Activated T-helper 2 cell treated with anti-CD3 and anti-CD28 coated beads, Interferon-gamma antibody, Interleukin-2, Interleukin-4, amounts not matched to agents 10 μg/mL and 5 μg/mL and 100 μg/mL, durations not matched to agents 14 hours and 24 hours and 36 hours (primary cell): ENCODE measurements at regions not wholly inside any gene's neighbourhood (a gene's known extent, or its start where the extent isn't known, plus 50 kb on each side); places are given as distances from the start of the nearest gene placed in this dataset.

ENCODE experiments used
- DNase-seq: peaks from one replicate; pipeline ENCODE4 v3.0.0; 2021; ENCODE audit warnings: low spot score
- H3K27ac Mint-ChIP-seq: one replicate; pipeline ENCODE4 v1.8.0; 2021; ENCODE audit warnings: mixed read lengths
- H3K27me3 Mint-ChIP-seq: one replicate; pipeline ENCODE4 v1.8.0; 2021; ENCODE audit warnings: low read depth, mixed read lengths
- H3K36me3 Mint-ChIP-seq: one replicate; pipeline ENCODE4 v1.8.0; 2021; ENCODE audit warnings: low read depth, mixed read lengths
- H3K4me1 Mint-ChIP-seq: one replicate; pipeline ENCODE4 v1.8.0; 2021; ENCODE audit warnings: low read depth, mixed read lengths
- H3K4me3 Mint-ChIP-seq: one replicate; pipeline ENCODE4 v1.8.0; 2021; ENCODE audit warnings: low read depth, mild to moderate bottlenecking, moderate library complexity, mixed read lengths
- H3K9me3 Mint-ChIP-seq: one replicate; pipeline ENCODE4 v1.8.0; 2021; ENCODE audit warnings: mixed read lengths
- intact Hi-C: fragments of 100-400 bp; cut with micrococcal nuclease; formaldehyde crosslinking; loops from one replicate; pipeline ENCODE4 v1.15.1; 2023

DNA sequence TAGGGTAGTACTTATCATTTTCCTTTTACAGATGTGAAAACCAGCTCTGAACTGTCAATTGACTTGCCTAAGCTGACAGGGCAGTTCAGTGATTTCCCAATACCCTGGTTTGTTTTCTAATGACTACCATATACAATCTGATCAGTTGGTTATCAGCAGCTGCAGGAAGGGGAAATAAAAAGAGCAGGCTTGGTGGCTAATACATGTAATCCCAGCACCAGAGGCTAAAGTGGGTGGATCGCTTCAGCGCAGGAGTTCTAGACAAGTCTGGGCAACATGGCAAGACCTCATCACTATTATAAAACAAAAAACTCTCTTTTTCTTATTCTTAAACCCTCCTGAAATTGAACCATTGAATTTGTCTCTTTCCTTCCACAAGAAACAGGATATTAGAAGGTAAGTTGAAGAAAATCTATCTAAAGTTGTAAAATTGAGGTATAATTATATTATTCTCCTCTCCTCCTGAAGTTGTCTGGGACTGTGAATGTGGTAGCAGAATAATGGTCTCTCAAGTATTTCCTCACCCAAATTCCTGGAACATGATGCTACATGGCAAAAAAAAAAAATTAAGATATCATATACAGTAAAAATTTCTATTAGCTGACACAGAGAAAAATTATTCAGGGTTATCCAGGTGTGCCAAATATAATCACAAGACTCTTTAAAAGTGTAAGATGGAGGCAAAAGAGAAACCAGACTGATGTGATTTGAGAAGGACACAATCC is 1441.6 kb downstream of the SUCLG1 start:
- Mint-ChIP-seq H3K36me3 (no peaks in the 10 kb centered on the region), H3K27ac (no peak overlapping the region), H3K4me1 (no peaks in the 10 kb centered on the region), H3K9me3 (peaks cover 13% of the 10 kb centered on the region), H3K4me3 (no peak overlapping the region), H3K27me3 (no peaks in the 10 kb centered on the region)
- intact Hi-C loops: no loop called here
- no peak for DNase-seq

DNA sequence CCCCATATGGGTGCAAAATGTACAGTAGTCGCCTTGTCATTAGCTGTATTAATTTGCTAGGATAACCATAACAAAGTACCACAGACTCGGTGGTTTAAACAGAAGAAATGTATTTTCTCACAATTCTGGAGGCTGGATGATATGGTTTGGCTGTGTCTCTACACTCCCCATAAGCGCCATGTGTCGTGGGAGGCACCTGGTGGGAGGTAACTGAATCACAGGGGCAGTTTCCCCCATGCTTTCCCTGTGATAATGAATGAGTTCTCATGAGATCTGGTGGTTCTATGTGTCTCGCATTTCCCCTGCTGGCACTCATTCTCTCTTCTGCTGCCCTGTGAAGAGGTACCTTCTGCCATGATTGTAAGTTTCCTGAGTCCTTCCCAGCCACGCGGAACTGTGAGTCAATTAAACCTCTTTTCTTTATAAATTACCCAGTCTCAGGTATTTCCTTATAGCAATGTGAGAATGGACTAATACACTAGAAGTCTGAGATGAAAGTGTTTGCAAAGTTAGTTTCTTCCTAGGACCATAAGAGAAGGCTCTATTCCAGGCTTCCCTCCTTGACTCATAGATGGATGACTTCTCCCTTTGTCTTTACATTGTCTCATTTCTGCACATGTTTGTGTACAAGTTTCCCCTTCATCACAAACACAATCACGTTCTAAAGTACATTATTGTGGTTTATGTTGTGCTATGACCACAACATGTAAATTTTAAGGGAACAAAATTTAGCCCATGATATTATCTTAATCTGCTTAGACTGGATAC is 1442.6 kb downstream of the SUCLG1 start:
- no peak overlapping the region for H3K4me3 Mint-ChIP-seq
- no peaks in the 10 kb centered on the region for H3K27me3 Mint-ChIP-seq
- H3K27ac Mint-ChIP-seq: no peak overlapping the region
- H3K9me3 Mint-ChIP-seq: peaks cover 13% of the 10 kb centered on the region
- intact Hi-C loops: no loop called here
- no peaks in the 10 kb centered on the region for H3K36me3 Mint-ChIP-seq
- H3K4me1 Mint-ChIP-seq: no peaks in the 10 kb centered on the region
- no peak for DNase-seq

DNA sequence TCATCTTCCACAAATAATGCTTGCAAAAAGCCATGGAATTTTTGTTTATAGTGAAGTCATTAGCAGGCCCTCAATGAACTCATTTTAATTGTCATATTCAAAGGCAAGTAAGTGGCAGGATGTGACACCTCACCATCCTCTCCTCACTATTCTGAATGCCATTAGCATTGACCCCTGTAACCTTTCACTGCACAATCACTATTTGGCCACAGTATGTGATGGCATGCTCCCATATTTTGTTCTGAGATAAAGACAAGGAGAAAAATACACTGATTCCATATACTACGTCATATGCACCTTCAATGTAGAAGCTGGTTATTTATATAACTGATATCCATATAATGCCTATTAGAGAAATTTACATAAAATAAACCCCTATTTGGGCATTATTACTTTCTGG is 1443.2 kb downstream of the SUCLG1 start:
- H3K4me3 Mint-ChIP-seq: no peak overlapping the region
- no peak overlapping the region for H3K27ac Mint-ChIP-seq
- no peaks in the 10 kb centered on the region for H3K27me3 Mint-ChIP-seq
- DNase-seq: no peak
- no peaks in the 10 kb centered on the region for H3K4me1 Mint-ChIP-seq
- H3K9me3 Mint-ChIP-seq: peaks cover 16% of the 10 kb centered on the region
- no peaks in the 10 kb centered on the region for H3K36me3 Mint-ChIP-seq
- intact Hi-C loops: no loop called here

DNA sequence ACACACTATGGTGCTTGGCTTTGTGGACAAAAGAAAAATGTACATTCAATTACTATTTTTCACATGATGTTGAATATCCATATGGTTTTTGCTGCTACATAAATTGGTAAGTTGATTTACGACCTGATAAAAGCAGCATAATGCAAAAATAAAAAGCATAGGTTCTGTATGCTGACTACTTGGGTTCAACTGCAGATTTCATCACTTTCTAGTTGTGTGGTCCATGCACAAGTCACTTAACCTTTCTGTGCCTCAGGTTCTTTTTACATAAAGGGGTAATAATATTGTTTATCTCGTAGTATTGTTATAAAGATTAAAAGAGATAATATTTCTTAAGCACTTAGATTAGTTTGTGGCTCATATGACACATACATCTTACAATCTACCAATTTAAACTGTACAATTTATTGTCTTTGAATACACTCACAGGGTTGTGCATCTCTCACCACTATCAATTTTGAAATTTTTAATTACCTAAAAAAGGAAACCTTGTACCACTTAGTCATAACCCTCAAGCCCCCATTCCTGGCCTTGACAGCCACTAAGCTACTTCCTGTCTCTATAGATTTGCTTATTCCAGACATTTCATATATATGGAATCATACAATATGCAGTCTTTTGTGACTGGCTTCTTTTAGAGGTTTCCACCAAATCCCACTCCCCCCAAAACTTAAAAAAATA is 1443.9 kb downstream of the SUCLG1 start:
- no peaks in the 10 kb centered on the region for H3K27me3 Mint-ChIP-seq

DNA sequence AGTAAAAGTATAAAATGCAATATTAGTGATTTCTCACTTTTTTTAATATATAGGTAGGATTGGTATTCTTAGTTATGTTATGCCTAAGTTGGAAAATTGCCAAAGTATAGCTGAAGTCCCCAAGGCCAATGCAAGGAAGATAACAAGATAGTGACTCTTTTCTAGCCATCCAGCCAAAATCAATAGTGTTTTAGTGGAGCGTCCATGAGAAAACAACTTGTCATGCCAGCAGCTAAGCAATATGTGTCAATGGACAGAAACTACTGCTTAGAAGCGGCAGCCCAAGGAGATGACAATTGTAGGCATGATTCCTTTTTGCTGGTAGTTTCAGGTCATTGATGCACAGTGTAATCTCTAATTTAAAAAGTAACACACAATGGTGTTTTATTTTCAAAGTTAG is 1444.6 kb downstream of the SUCLG1 start:
- Mint-ChIP-seq H3K27me3 (no peaks in the 10 kb centered on the region), H3K9me3 (peaks cover 14% of the 10 kb centered on the region), H3K4me1 (no peaks in the 10 kb centered on the region), H3K36me3 (no peaks in the 10 kb centered on the region), H3K27ac (no peak overlapping the region), H3K4me3 (no peak overlapping the region)
- intact Hi-C loops: no loop called here
- no peak for DNase-seq

More for the DNA sequence above, 1443.9 kb downstream of the SUCLG1 start:
- Mint-ChIP-seq H3K4me3 (no peak overlapping the region), H3K9me3 (peaks cover 13% of the 10 kb centered on the region), H3K27ac (no peak overlapping the region), H3K36me3 (no peaks in the 10 kb centered on the region), H3K4me1 (no peaks in the 10 kb centered on the region)
- no peak for DNase-seq
- intact Hi-C loops: no loop called here

DNA sequence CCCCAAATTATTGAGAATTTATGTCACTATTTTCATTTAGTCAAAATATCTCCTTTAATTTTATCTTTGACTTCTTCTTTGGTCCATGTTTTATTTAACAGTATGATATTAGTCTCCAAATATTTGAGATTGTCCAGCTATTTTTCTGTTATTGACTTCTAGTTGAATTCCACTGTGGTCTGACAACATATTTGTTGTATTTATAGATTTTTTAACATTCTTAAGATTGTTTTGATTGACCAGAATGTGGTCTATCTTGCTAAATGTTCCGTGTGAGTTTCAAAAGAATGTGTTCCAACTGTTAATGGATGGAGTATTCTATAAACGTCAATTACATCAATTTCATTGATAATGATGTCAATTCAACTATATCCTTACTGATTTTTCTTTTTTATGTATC is 1452.1 kb downstream of the SUCLG1 start:
- Mint-ChIP-seq H3K27ac (no peak overlapping the region), H3K27me3 (no peaks in the 10 kb centered on the region), H3K4me1 (no peaks in the 10 kb centered on the region), H3K4me3 (no peak overlapping the region), H3K9me3 (peaks cover 18% of the 10 kb centered on the region), H3K36me3 (no peaks in the 10 kb centered on the region)
- DNase-seq: no peak
- intact Hi-C loops: no loop called here

DNA sequence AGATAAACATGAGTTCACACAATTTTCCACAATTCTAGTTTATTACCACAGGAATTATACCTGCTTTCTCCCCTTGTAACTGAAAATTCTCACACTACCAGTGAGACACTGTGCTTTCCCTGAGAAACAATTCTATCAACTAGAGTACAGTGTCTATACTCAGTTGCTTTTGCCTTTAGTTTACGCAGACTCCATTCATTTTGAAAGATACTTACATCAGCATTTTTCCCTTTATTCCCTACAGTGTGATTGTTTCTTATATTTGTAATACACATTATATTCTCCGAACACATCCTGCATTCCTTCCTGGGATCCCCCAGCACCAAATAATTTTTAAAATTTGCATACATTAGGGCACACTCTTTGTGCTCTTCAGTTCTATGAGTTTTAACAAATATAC is 1455.5 kb downstream of the SUCLG1 start:
- intact Hi-C loops: no loop called here
- Mint-ChIP-seq H3K9me3 (peaks cover 14% of the 10 kb centered on the region), H3K27me3 (no peaks in the 10 kb centered on the region), H3K4me1 (no peaks in the 10 kb centered on the region), H3K36me3 (no peaks in the 10 kb centered on the region), H3K27ac (no peak overlapping the region), H3K4me3 (no peak overlapping the region)
- DNase-seq: no peak

DNA sequence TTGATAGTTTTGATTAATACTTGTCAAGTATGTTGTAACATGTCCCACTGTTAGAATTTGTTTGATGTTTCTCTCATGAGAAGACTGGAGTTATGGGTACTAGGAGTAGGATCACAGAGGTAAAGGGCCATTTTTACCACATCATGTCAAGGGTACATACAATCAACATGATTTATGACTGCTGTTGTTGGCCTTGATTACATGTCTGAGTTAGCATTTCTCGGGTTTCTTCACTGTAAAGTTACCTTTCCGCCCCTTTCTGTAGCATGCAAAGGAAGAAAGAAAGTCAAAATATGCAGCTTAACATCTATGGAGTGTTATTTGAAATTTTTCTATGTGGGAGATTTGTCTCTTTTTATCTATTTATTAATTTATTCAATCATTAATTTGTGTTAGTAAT is 1456.4 kb downstream of the SUCLG1 start:
- H3K4me1 Mint-ChIP-seq: no peaks in the 10 kb centered on the region
- peaks cover 14% of the 10 kb centered on the region for H3K9me3 Mint-ChIP-seq
- DNase-seq: no peak
- H3K4me3 Mint-ChIP-seq: no peak overlapping the region
- no peak overlapping the region for H3K27ac Mint-ChIP-seq
- intact Hi-C loops: no loop called here
- no peaks in the 10 kb centered on the region for H3K36me3 Mint-ChIP-seq
- no peaks in the 10 kb centered on the region for H3K27me3 Mint-ChIP-seq

DNA sequence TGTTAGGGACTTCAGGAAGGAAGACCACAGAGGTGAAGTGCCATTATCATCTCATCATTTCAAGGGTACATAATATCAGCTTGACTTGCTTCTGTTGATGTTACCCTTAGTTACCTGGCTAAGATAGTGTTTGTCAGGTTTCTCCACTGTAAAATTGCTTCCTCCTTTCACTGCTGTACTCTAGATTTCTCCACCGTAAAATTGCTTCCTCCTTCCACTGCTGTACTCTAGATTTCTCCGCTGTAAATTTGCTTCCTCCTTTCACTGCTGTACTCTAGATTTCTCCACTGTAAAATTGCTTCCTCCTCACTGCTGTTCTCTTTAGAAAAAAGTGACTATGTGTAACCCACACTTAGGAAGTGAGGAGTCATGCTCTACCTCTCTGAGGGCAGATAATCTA is 1460.3 kb downstream of the SUCLG1 start:
- H3K27ac Mint-ChIP-seq: no peak overlapping the region
- H3K27me3 Mint-ChIP-seq: no peaks in the 10 kb centered on the region
- intact Hi-C loops: no loop called here
- no peak for DNase-seq
- H3K4me1 Mint-ChIP-seq: no peaks in the 10 kb centered on the region
- H3K9me3 Mint-ChIP-seq: peaks cover 7% of the 10 kb centered on the region
- H3K36me3 Mint-ChIP-seq: no peaks in the 10 kb centered on the region
- no peak overlapping the region for H3K4me3 Mint-ChIP-seq

DNA sequence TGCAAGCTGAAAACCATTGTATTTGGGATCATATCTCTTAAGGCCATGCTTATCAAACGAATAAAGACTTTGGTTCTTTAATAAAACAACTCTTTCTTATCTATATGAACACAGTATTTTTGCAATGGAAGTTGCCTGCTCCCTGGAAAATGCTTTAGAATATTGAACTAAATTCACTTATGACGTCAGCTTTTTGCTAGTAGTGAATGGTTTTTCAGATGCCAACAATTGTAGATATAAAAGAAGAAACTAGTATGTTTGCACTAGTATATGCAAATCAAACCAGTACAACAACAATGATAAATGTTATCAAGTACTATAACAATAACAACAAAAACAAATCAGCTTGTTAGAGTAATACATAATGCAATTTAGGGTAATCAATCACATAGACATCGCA is 1462.9 kb downstream of the SUCLG1 start:
- H3K4me3 Mint-ChIP-seq: no peak overlapping the region
- intact Hi-C loops: no loop called here
- peaks cover 23% of the 10 kb centered on the region for H3K9me3 Mint-ChIP-seq
- no peak for DNase-seq
- H3K27me3 Mint-ChIP-seq: no peaks in the 10 kb centered on the region
- no peaks in the 10 kb centered on the region for H3K36me3 Mint-ChIP-seq
- no peaks in the 10 kb centered on the region for H3K4me1 Mint-ChIP-seq
- no peak overlapping the region for H3K27ac Mint-ChIP-seq

DNA sequence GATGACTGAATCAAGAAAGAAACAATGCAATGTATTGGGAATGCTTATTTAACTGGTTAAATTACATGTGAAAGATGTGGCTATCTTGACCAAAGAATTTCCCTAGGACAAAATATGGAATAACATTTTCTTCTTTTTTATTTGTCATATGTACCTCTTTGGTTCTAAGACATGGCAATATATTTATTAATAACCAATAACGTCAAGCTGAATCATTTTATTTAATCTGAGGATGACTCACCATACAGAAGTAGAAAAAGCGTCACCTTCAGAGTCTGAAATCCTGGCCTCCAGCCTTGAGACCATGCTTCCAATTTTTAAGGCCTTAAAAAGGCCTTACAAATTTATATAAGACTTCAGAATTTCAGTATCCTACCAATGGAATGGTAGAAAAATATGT is 1464.9 kb downstream of the SUCLG1 start:
- DNase-seq: no peak
- Mint-ChIP-seq H3K9me3 (peaks cover 25% of the 10 kb centered on the region), H3K27ac (no peak overlapping the region), H3K4me3 (no peak overlapping the region), H3K36me3 (no peaks in the 10 kb centered on the region), H3K4me1 (no peaks in the 10 kb centered on the region), H3K27me3 (no peaks in the 10 kb centered on the region)
- intact Hi-C loops: no loop called here

DNA sequence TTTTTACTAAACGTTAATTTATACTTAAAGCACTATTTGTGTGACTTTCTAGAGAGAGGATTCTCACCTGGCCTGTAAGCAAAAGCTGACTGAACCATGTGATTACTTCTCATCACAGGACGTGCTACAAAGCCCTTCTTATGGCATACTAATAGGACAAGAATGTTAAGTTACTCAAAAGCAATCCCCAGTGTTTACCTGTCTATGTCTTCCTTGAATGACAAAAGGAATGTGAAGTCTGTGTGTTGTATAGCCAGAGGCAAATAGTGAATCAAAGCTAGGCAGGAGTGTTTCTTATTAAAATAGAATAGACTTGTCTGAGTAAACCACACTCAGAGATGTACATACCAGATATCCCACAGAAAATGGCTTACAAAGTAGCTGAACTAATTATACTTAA is 1465.5 kb downstream of the SUCLG1 start:
- H3K4me3 Mint-ChIP-seq: no peak overlapping the region
- intact Hi-C loops: no loop called here
- H3K27me3 Mint-ChIP-seq: no peaks in the 10 kb centered on the region
- no peak for DNase-seq
- peaks cover 25% of the 10 kb centered on the region for H3K9me3 Mint-ChIP-seq
- H3K36me3 Mint-ChIP-seq: no peaks in the 10 kb centered on the region
- no peaks in the 10 kb centered on the region for H3K4me1 Mint-ChIP-seq
- H3K27ac Mint-ChIP-seq: no peak overlapping the region

DNA sequence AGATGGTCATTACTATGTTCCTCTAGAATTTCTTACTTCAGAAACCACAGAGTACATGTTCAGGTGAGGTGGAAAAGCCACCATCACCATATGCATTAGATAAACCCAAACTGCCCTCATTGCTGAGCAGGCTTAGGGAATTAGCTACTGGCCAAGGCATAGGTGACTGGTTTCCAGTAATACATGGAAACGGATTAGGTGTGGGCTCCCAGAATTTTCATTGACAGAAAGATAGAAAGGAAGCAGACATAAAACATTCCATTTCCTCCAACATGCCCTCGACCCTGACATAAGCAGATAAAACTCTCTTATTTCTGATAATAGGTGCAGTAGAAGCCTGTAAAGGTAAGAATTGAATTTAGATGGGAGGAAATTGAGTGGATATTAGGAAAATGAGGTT is 1466.1 kb downstream of the SUCLG1 start:
- Mint-ChIP-seq H3K36me3 (no peaks in the 10 kb centered on the region), H3K27me3 (no peaks in the 10 kb centered on the region), H3K27ac (no peak overlapping the region), H3K9me3 (peaks cover 29% of the 10 kb centered on the region), H3K4me3 (no peak overlapping the region), H3K4me1 (no peaks in the 10 kb centered on the region)
- DNase-seq: no peak
- intact Hi-C loops: no loop called here
